ENCODE measurements at regions not wholly inside any gene's neighbourhood (a gene's known extent, or its start where the extent isn't known, plus 50 kb on each side); places are given as distances from the start of the nearest gene placed in this dataset.

DNA sequence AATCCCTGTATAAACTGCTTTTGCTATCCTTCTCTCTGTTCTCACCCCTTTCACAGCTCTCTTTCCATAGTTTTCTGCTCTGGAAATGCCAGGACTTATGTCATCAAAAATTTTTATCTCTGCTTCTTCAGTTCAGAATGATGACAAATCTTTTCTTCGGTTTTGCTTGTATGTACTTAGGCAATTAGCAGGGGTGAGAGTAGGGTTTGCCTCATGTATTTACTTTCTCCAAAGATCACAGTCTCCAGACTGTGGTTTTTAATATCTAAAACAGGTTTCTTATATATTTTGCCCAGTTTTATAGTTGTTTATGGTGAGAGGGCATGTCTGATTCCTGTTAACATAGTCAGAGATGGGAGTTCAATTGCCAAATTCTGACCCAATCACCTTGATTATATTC is 235.4 kb upstream of the LYPLAL1 start:
- DNase-seq (ENCODE audit: low read depth) = no peak

DNA sequence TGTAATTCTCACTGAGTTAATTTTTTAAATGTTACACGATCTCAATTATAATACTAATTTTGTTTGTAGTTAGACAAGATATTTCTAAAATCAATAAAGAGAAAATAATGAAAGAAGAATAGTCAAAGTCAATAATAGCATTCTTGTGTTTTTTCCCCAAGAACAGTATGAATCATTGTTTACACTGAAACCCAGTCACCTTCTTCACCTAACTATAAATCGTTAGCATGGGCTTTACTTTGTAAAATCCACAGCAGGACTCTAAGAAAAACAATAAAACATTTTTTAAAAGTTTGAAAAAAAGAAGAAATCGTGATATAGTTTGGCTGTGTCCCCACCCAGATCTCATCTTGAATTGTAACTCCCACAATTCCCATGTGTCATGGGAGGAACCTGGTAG is 234.6 kb upstream of the LYPLAL1 start:
- DNase-seq (ENCODE audit: low read depth) = no peak

DNA sequence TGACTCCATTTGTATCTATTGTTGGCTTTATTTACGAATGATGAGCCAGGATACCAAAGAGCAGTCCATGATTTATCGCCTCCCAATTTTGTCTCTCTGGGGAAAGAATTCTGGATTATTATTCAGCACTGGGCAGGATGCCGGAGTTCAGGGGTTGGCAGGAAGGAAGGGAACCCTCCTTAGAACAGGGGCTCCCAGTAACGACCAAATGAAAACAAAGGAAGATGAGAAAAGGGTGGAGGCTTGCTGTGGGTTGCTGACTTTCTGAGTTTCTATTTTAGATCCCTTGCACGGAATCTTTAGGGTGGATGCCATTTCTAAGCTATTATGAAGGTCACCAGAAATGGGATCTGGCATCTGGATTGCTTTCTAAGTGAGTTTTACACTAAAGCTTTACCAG is 231.2 kb upstream of the LYPLAL1 start:
- DNase-seq (ENCODE audit: low read depth) = no peak

DNA sequence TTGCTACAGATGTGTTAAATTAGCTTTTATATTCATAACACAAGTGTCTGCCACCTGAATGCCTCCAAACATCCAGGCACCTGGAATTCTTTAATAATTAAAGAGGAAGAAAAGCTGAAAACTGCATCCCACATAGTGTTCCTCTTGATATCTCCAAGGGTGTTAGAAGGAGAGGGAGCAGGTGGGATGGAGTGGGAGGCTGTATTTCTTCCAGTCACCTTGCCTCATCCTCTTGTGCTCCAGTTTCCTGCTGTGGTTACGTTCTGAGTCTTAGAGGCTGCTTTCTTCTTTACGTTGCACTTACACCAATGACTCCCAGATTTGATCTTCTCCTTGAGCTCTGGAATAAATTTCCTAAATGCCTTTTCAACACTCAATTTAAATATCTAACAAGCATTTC is 230.3 kb upstream of the LYPLAL1 start:
- no peak for DNase-seq (ENCODE audit: low read depth)

DNA sequence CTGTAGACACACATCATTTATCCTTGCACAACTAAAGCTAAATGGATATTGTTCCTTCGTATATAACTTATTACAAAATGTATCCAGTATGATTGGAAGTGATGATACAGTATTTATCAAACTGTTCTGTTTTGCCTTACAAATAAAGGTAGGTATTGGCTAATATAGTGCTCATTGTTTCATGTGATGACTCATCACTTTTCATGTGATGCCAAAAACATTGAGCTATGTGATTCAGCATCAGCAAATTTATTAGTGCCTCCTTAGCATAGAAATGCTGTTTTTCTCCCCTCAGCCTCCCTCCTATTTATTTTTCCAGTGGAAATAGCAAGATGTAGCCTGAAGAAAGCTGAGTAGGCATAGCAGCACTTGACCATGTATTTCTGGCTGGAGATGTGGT is 228.6 kb upstream of the LYPLAL1 start:
- no peak for DNase-seq (ENCODE audit: low read depth)

DNA sequence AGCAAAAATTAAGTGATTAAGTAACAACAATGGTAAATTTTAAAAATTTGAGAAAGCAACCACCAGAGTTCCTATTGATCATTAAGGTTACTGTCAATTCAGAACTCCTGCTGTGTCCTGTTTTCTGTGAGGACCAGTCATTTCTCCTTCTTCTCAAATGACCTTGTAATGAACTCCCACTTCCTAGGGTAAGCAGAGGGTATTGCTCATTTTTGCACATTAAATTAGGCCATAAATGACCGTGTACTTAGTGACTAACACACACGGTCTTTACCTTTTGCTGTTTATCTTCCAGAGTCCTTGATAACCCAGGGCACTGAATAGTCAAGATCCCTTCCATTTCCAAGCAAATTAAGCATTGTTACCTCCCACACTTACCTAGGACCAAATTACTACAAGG is 227.5 kb upstream of the LYPLAL1 start:
- DNase-seq (ENCODE audit: low read depth) = no peak

DNA sequence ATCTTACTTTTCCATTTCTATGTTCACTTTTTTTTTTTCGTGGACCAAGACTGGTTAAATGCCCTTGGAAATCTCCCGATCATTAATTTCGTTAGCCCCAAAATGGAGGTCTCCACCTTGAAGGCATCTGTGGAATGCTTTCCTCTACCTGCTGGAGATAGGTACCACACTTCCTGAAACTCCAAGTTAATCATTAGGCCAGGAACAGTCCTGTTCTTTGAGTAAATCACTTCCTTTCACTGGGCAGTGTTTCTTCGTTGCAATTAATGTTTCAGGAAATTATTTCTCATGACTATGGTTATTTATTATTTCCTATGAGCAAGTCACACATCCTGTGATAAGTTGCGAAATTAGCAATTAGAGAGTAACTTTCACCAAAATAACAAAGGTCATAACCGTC is 225.2 kb upstream of the LYPLAL1 start:
- DNase-seq (ENCODE audit: low read depth) = no peak

DNA sequence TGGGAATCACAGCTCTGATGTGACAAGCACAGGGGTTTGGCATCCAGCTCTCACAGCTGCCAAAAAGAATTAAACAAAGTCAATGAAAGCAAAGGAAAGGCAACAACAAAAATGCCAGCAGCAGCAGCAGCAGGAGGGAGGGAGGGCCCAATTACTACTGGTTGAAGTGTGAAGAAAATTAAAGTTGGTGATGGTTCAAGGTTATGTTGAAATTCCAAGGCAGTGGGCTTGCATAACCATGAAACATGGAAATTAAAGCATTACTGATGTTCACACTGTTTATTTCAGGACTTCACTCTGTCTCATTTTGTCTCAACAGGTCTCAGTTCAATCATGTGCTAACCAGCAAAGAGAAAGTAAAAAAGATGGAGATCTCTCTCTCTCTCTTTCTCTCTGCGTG is 220.3 kb upstream of the LYPLAL1 start:
- no peak for DNase-seq (ENCODE audit: low read depth)

DNA sequence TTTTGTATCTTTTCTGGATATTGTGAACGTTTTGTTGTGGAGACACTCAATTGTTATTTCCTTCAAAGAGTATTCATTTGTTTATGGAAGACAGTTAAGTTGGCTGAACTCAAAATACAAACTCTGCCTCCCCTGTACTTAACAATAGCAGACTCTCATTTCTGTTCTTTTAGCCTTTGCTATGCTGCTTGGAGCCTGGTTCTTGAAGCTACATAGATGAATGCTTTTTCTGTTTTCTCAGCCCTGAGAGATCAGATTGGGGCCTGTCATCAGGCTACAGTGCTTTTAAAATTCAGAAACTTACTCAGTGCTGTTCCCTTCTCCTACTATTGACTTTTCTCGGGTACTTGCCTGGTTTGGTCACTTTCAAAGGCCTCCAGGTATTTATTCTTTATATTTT is 215.7 kb upstream of the LYPLAL1 start:
- no peak for DNase-seq (ENCODE audit: low read depth)

DNA sequence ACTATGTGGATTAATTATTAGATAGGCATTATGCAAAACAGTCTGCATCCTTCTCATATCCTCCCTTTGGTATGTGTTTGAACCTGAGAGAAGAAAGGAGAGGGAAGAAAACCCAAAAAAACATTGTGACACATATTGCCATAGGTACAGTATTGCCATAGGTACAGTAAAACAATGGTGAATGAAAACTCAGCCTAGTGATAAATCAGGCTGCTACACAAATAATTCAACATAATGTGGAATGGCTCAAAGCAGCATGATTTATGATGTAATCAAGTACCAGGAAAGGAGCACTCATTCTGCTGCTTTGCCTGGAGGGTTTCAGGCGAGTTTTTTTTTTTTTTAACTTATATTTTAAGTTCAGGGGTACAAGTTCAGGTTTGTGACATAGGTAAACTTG is 213.9 kb upstream of the LYPLAL1 start:
- DNase-seq (ENCODE audit: low read depth) = no peak

DNA sequence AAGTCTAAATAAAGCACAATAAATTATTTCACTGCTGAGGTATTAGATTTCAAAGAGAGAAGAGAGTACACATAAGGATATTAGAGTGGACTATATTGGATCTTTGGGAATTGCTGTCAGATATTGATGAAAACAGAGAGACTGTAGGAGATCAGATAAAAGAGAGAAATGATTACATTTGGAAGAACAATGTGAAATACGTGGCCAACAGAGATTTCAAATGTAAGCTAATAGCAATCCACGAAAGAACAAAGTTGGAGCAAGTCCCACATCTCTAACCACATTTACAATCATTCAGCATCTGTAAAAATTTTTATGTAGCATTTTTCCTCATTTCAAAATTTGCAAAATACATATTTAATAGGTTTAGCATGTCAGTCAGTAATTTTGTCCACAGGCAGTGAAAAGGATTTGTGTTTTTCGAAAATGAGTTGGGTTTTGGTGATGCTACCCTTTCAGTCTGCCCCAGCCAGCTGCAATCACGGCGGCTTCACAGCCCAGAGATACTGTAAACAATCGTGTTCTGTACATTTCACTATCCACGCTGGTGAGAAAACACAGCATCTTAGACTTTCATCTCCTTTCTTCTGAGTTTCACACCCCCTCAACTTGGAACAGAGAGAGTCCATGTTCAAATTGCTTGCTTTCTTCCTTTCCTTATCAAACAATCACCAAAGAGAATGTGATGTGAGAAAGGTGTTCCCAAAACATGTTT is 209.1 kb upstream of the LYPLAL1 start:
- DNase-seq (ENCODE audit: low read depth) = no peak

DNA sequence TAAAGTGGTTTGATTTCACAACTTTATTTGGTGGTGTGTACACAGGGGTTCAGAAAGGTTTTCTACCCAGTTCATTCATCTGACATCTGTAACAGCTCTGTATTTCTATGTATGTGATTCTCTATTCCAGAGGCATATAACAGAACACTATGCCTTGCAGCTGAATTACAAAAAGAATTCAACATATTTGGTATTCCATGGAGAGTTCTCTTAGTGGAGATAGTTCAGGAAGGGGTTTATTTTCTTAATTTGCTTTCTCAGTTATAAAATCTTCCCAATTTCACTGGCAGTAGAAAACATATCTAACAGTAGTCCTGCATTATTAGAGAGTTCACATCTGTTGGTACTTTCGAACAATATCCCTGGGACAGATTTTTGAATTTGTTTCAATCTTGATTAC is 207.9 kb upstream of the LYPLAL1 start:
- DNase-seq (ENCODE audit: low read depth) = no peak

DNA sequence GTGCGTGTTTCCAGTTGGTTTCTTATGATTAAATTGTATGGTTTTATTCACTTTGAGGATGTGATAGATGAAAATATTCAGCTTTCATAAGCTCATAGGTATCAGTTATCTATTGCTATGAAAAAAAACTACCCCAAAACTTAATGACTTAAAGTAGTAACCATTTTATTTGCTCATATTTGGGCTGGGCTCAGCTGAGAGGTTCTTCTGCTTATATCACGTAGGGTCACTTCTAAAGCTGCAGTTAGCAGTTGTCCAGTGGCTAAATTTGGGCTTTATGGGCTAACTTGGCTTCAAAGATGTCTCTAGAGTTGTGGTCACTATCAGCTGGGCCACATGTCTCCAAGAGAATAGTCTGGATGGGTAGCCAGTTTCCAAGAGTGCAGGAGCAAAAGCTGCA is 206.4 kb upstream of the LYPLAL1 start:
- DNase-seq (ENCODE audit: low read depth) = no peak

DNA sequence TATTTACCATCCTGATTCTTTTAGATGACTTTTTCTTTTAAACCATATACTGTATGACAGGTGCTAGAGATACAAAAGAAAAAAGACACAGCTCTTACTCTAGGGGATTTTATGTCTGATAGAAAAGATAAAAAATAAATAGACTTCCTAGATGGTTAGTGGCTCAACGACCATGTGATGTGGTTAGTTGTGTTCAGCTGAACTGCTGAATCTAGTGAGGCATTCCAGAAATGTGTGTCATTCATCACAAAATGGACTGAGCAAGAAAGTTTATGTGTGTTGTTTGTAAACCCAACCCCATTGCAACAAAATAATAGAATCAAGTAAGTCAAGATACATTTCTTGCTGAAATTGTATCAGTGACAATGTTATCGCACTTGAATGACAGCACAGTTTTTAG is 205.8 kb upstream of the LYPLAL1 start:
- DNase-seq (ENCODE audit: low read depth) = no peak

DNA sequence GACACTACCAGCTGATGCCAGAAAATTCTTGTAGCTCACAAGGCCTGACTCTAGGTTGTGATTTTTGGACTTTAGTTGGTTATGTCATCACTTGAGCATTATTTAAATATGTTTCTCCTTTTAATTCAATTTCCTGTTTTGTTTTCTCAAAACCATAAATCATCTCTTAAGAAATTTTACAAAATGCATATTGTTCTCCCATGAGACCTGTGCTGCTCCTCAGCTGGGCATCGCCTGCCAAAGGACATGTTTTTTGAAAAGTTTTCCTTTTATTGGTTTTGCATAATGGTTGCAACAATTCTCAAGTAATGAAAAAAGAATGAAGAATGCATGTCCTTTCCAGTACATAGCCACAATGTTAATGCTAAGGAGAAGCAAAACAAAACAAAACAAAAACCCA is 204.7 kb upstream of the LYPLAL1 start:
- no peak for DNase-seq (ENCODE audit: low read depth)

DNA sequence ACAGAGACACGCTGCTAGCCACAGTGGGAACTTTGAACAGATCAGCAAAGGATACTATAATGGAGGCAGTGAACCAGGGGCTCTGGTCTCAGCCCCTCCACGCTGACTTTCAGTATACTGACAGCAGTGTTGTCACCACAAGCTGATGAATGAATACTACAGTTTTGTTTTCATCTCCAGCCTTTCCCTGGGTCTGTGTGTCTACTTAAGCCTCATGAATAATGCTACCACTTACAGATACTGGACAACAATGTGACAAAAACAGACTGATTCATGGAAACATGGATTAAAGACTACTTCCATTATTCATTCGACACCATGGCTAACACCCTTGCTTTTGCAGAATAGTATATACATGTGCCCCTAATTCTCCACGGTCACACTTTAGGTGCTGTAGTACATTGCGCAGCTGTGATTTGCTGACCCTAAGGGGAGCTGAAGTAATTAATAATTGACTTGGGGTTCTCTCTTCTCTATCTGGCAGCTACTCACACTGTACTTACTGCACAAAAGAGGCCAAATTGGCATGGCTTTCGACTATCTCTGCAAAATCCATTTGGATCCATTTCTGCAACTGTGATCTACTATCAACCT is 203.2 kb upstream of the LYPLAL1 start:
- DNase-seq (ENCODE audit: low read depth) = no peak

DNA sequence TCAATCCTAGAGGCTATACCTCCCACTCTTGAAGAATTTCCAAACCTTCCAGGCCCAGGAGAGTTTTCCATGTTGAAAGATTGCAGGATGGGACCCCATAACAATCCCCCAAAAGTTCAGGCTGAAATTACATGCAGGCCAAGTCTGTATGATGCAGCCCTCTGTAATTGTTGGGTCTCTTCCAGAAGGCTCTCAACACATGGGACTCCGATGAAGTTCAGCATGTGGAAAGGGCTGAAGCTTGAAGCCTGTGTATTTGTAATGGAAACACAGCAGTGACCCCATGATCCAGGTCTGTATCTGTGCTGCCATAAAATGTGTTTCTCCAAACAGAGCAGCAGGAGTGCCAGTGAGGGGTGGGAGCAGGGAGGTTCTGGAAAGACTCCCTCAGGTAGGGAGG is 202.5 kb upstream of the LYPLAL1 start:
- no peak for DNase-seq (ENCODE audit: low read depth)

DNA sequence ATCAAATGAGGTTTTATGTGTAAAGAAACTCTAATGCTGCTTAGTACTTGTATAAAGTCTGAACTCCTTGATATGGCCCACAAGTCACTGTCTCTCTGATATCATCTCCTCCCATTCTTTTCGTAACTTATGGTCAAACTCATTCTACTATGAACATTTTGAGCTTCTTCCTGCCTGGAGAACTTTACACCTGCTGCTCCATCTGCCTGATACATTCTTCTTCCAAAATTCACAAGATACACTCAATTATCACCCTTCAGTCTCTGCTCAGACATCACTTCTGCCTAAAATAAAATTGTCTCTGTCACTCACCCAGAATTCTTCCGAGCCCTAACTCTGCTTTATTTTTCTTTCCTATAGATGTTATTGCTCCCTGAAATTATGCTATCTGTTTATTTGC is 192.8 kb upstream of the LYPLAL1 start:
- DNase-seq (ENCODE audit: low read depth) = no peak

DNA sequence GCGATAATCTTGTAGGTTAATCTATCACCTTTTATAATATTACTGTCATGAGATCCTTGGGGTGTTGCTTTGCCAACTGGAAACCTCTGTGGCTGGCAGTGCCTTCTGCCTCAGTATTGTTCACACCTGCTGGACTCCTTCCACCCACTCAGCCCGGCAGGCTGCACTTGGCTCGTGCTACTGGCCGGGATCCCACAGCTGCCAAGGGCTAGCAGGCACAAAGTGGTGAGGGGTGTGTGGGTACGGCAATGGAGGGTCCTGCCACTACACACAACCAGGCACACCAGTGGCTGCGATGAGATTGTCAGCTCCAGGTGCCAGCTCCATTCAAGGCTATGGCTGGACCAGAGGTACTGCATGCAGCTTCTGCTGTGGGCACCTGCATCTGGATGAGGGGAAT is 191.2 kb upstream of the LYPLAL1 start:
- DNase-seq (ENCODE audit: low read depth) = no peak

DNA sequence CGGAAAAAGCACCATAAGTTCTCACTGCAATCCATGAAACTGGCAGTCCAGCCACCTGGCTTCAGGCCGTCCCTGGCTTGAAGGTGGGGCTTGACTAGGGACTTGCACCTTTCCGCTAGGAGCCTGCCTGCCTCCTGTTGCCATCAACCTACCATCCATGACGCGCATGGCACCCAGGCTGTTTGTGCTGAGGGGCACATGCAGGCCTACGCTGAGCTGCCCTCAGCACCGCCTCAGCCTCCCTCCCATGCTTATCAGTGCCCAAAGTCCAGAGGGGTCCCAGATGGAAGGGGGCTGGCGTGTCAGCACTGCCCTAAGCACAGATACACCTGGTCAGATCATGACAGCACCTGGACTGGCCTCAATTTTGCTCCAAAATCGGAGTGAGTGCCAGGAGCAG is 190.2 kb upstream of the LYPLAL1 start:
- no peak for DNase-seq (ENCODE audit: low read depth)

DNA sequence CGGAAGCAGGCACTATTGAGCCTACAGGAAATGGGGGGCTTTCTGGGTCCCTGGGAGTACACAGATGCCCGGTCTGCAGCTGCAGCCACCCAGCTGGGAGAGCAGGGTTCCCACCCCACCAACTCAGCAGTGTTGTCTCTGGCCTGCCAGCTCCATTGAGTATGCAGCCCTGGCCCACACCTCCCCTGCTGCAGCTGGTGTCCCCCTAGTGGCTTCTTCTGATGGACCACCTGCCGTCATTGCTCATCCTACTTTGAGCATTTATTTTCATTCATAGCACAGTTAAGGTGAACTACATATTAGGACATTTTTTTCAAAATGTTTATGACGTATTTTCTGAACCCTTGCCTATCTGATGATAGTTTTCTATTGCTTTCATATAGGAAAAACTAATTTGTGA is 189.8 kb upstream of the LYPLAL1 start:
- no peak for DNase-seq (ENCODE audit: low read depth)

DNA sequence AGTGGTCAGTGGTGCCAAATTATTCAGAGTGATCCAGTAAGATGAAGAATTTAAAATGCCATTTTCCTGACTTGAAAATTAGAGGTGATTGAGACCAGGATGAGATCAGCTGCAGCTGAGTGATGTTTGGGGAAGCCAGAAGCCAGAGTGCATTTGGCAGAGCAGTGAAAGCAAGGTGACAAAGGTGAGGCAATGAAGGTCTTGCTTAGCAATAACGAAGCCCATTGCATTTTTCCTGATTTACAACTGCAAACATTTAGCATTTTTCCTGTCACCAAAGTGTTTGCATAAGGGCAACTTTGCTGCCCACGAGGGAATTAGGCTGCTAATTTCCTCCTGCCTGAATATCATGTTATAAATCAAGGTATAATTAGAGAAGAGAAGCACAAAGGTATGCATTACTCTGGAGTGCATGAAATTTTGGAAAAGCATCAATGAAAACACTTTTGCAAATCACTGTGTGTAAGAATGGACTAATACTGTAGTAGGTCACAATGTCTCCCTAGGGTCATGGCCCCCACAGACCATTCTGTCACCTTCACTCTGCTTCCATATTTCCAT is 188.2 kb upstream of the LYPLAL1 start:
- no peak for DNase-seq (ENCODE audit: low read depth)

DNA sequence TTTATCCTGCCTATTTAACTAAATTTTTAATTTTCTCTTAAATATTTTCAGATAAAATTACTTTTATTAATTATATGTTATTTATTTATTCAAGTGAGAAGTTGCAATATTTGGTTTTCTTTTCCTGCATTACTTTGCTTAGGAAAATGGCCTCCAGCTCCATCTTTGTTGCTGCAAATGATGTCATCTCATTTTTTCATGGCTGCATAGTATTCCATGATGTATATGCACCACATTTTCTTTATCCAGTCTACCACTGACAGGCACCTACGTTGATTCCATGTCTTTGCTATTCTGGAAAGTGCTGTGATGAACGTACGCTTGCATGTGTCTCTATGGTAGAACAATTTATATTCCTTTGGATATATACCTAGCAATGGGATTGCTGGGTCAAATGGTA is 186.9 kb upstream of the LYPLAL1 start:
- no peak for DNase-seq (ENCODE audit: low read depth)

DNA sequence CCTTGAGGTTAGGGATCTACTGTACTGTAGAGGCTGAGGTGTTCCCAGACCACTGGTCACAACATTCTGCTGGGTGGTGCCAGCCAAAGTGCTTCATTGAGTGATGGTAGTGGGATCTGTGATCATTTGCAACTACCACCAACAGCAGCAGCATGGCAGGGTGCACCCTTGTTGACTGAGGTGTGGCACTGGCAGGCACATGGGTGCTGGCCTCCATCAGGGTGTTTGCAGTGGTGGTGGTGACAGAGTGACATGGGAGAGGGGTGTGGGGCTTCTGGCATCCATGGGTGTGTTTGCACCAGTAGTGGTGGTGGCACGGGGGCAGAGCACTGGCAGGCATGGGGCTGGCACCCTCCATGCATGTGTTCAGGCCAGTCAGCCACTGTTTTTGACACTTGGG is 183.7 kb upstream of the LYPLAL1 start:
- no peak for DNase-seq (ENCODE audit: low read depth)
